IMR-90 (cell line): ENCODE measurements at regions not wholly inside any gene's neighbourhood (a gene's known extent, or its start where the extent isn't known, plus 50 kb on each side); places are given as distances from the start of the nearest gene placed in this dataset.

Experiments
- ATAC-seq: fragments of 200-7000 bp; cut with Tn5 transposase; 2 replicates; pipeline ENCODE4 v1.9.1; 2020; ENCODE audit warnings: low read depth, mild to moderate bottlenecking, moderate library complexity
- BruUV-seq: library from RNA; stranded (reverse); fragments of 400-500 nt; replicated peaks from 2 replicates; lab custom pipeline; 2021; lab: Mats Ljungman, UMichigan
- CTCF ChIA-PET: fragments of 300-600 bp; formaldehyde crosslinking; extraction: SDS; loops from one replicate; lab custom pipeline; 2021; ENCODE audit warnings: antibody characterized with exemption; lab: Yijun Ruan, JAX
- POLR2A ChIA-PET: fragments of 300-600 bp; sonication (Branson Sonifier 250); formaldehyde crosslinking; loops from one replicate; lab custom pipeline; 2022; ENCODE audit warnings: antibody characterized with exemption; ENCODE audit not compliant: unreplicated experiment; lab: Charles Lee
- DNase-seq: peaks from one replicate; pipeline ENCODE4 v3.0.0; 2013
- H2AFZ ChIP-seq: replicated peaks from 2 replicates; pipeline ENCODE3; 2013; ENCODE audit warnings: low read length, mild to moderate bottlenecking; ENCODE audit not compliant: poor library complexity
- H2AK5ac ChIP-seq: 2 replicates; pipeline ENCODE4 v1.6.1; 2013; ENCODE audit warnings: low read depth, low read length, inconsistent platforms
- H2AK9ac ChIP-seq: replicated peaks from 2 replicates; pipeline ENCODE3; 2013; ENCODE audit warnings: mild to moderate bottlenecking, low read depth, low read length, moderate library complexity; ENCODE audit not compliant: poor library complexity
- H2BK120ac ChIP-seq: 2 replicates; pipeline ENCODE4 v1.6.1; 2013; ENCODE audit warnings: low read depth, low read length, inconsistent platforms
- H2BK15ac ChIP-seq: 3 replicates; pipeline ENCODE4 v1.6.1; 2013; ENCODE audit warnings: low read depth, low read length, inconsistent platforms
- H2BK20ac ChIP-seq: 2 replicates; pipeline ENCODE4 v1.6.1; 2013; ENCODE audit warnings: low read depth, mild to moderate bottlenecking, inconsistent platforms, low read length, moderate library complexity
- H2BK5ac ChIP-seq: 2 replicates; pipeline ENCODE4 v1.6.1; 2013; ENCODE audit warnings: mild to moderate bottlenecking, low read depth, low read length, inconsistent platforms; ENCODE audit not compliant: poor library complexity, severe bottlenecking
- H3K14ac ChIP-seq: replicated peaks from 2 replicates; pipeline ENCODE4 v1.6.1; 2013; ENCODE audit warnings: low read depth, low read length, inconsistent platforms
- H3K18ac ChIP-seq: 2 replicates; pipeline ENCODE4 v1.6.1; 2013; ENCODE audit warnings: low read depth, low read length, control low read depth
- H3K23ac ChIP-seq: 2 replicates; pipeline ENCODE4 v1.6.1; 2013; ENCODE audit warnings: low read depth, low read length, inconsistent platforms
- H3K27ac ChIP-seq: 2 replicates; pipeline ENCODE4 v1.5.1; 2013; ENCODE audit warnings: mild to moderate bottlenecking, control low read depth, low read length; ENCODE audit not compliant: insufficient read depth
- H3K27me3 ChIP-seq: 2 replicates; pipeline ENCODE4 v1.6.1; 2013; ENCODE audit warnings: low read length; ENCODE audit not compliant: control insufficient read depth, insufficient read depth
- H3K36me3 ChIP-seq: 2 replicates; pipeline ENCODE4 v1.6.1; 2013; ENCODE audit warnings: low read length, mixed read lengths; ENCODE audit not compliant: control insufficient read depth, insufficient read depth
- H3K4ac ChIP-seq: 2 replicates; pipeline ENCODE4 v1.6.1; 2013; ENCODE audit warnings: low read depth, low read length, inconsistent platforms
- H3K4me1 ChIP-seq: 2 replicates; pipeline ENCODE4 v1.6.1; 2013; ENCODE audit warnings: low read length, mixed read lengths; ENCODE audit not compliant: control insufficient read depth, insufficient read depth
- H3K4me2 ChIP-seq: 2 replicates; pipeline ENCODE4 v1.6.1; 2013; ENCODE audit warnings: low read depth, mild to moderate bottlenecking, control low read depth, low read length, moderate library complexity
- H3K4me3 ChIP-seq: 2 replicates; pipeline ENCODE4 v1.5.1; 2013; ENCODE audit warnings: low read depth, mild to moderate bottlenecking, control low read depth, low read length, moderate library complexity; ENCODE audit not compliant: insufficient read depth
- H3K56ac ChIP-seq: 2 replicates; pipeline ENCODE4 v1.6.1; 2013; ENCODE audit warnings: low read length, inconsistent platforms; ENCODE audit not compliant: insufficient read depth; ENCODE audit errors: extremely low read depth
- H3K79me1 ChIP-seq, 2 experiments: 2 replicates each; pipeline ENCODE4 v1.6.1; 2013; ENCODE audit warnings: low read length in 2 of 2, inconsistent platforms in 1 of 2, low read depth in 1 of 2
- H3K9ac ChIP-seq: 2 replicates; pipeline ENCODE4 v1.6.1; 2013; ENCODE audit warnings: low read depth, low read length, control low read depth
- H3K9me1 ChIP-seq: 2 replicates; pipeline ENCODE4 v1.6.1; 2013; ENCODE audit warnings: low read length, inconsistent platforms; ENCODE audit not compliant: insufficient read depth
- H3K9me3 ChIP-seq: 2 replicates; pipeline ENCODE4 v1.6.1; 2013; ENCODE audit warnings: low read length; ENCODE audit not compliant: control insufficient read depth, insufficient read depth
- H4K20me1 ChIP-seq: 2 replicates; pipeline ENCODE4 v1.6.1; 2013; ENCODE audit warnings: low read length, inconsistent platforms; ENCODE audit not compliant: insufficient read depth
- H4K5ac ChIP-seq: 2 replicates; pipeline ENCODE4 v1.6.1; 2013; ENCODE audit warnings: mild to moderate bottlenecking, low read depth, low read length, control low read depth
- H4K8ac ChIP-seq, 2 experiments: 2 replicates each; pipeline ENCODE4 v1.6.1; 2013; ENCODE audit warnings: low read depth in 2 of 2, low read length in 2 of 2, control low read depth in 1 of 2, inconsistent platforms in 1 of 2
- H4K91ac ChIP-seq: 2 replicates; pipeline ENCODE4 v1.6.1; 2013; ENCODE audit warnings: low read depth, low read length, inconsistent platforms; ENCODE audit not compliant: insufficient read depth
- BHLHE40 ChIP-seq: fragments of 150-350 bp; IDR thresholded peaks from 2 replicates; pipeline ENCODE4 v1.6.1; 2016; ENCODE audit warnings: mild to moderate bottlenecking, low read depth, low read length
- CEBPB ChIP-seq: IDR thresholded peaks from 2 replicates; pipeline ENCODE4 v1.6.1; 2012; ENCODE audit warnings: low read depth, low read length, improper control_type of control experiment
- CHD1 ChIP-seq: IDR thresholded peaks from 2 replicates; pipeline ENCODE4 v1.6.1; 2012; ENCODE audit warnings: low read depth, low read length, improper control_type of control experiment
- FOS ChIP-seq: fragments of 150-350 bp; IDR thresholded peaks from 2 replicates; pipeline ENCODE4 v1.6.1; 2016; ENCODE audit warnings: low read depth, low read length
- MAFK ChIP-seq: IDR thresholded peaks from 2 replicates; pipeline ENCODE4 v1.6.1; 2012; ENCODE audit warnings: low read depth, low read length, improper control_type of control experiment
- MXI1 ChIP-seq: IDR thresholded peaks from 2 replicates; pipeline ENCODE4 v1.6.1; 2012; ENCODE audit warnings: low read depth, mild to moderate bottlenecking, low read length, moderate library complexity, borderline replicate concordance
- NFE2L2 ChIP-seq: fragments of 150-350 bp; IDR thresholded peaks from 2 replicates; pipeline ENCODE4 v1.6.1; 2016; ENCODE audit warnings: low read depth, mild to moderate bottlenecking, low read length
- POLR2A ChIP-seq: IDR thresholded peaks from 2 replicates; pipeline ENCODE4 v1.6.1; 2012; ENCODE audit warnings: mild to moderate bottlenecking, low read depth, low read length
- RCOR1 ChIP-seq: IDR thresholded peaks from 2 replicates; pipeline ENCODE4 v1.6.1; 2012; ENCODE audit warnings: mild to moderate bottlenecking, low read length, improper control_type of control experiment; ENCODE audit not compliant: insufficient replicate concordance
- RFX5 ChIP-seq: IDR thresholded peaks from 2 replicates; pipeline ENCODE4 v1.8.0; 2012; ENCODE audit warnings: low read depth, mild to moderate bottlenecking, low read length, moderate library complexity
- SMC3 ChIP-seq: fragments of 150-350 bp; IDR thresholded peaks from 2 replicates; pipeline ENCODE4 v1.6.1; 2016; ENCODE audit warnings: low read depth, mild to moderate bottlenecking, antibody characterized with exemption, low read length, moderate library complexity
- WGBS, 2 experiments: methylation state at CpG; one replicate each; pipeline versions ENCODE4 v1.1.5 to v1.1.7; 2013; ENCODE audit warnings: missing lambda C conversion rate in 2 of 2; ENCODE audit not compliant: insufficient read length in 1 of 2; ENCODE audit errors: extremely low coverage in 2 of 2; 5-methylcytosine and 5-hydroxymethylcytosine counted together
- dilution Hi-C: fragments of 300-500 bp; cut with HindIII; formaldehyde crosslinking; loops from one replicate; pipeline ENCODE4 v1.14.3; 2018; ENCODE audit warnings: low sequenced_read_pairs; ENCODE audit not compliant: unreplicated experiment
- in situ Hi-C: fragments of 300-500 bp; cut with MboI; formaldehyde crosslinking; loops from 3 replicates; pipeline ENCODE4 v1.14.3; 2019; ENCODE audit warnings: low sequenced_read_pairs, inconsistent platforms, mixed read lengths
- intact Hi-C: fragments of 100-400 bp; cut with micrococcal nuclease; formaldehyde crosslinking; loops from 2 replicates; pipeline ENCODE4 v1.10.0; 2022
- TF ChIP-seq, protein P1 (sequence below): fragments of 150-350 bp; IDR thresholded peaks from 2 replicates; pipeline ENCODE4 v1.6.1; 2016; ENCODE audit warnings: low read depth, mild to moderate bottlenecking, low read length, moderate library complexity, borderline replicate concordance
- TF ChIP-seq, protein P2 (sequence below): fragments of 150-350 bp; IDR thresholded peaks from 2 replicates; pipeline ENCODE4 v1.6.1; 2017; ENCODE audit warnings: mild to moderate bottlenecking, antibody characterized with exemption, low read length, low read depth
- TF ChIP-seq, protein P3 (sequence below): conservative IDR thresholded peaks from 2 replicates; pipeline ENCODE4 v1.5.1; 2012; ENCODE audit warnings: mild to moderate bottlenecking, low read depth, low read length, improper control_type of control experiment

DNA sequence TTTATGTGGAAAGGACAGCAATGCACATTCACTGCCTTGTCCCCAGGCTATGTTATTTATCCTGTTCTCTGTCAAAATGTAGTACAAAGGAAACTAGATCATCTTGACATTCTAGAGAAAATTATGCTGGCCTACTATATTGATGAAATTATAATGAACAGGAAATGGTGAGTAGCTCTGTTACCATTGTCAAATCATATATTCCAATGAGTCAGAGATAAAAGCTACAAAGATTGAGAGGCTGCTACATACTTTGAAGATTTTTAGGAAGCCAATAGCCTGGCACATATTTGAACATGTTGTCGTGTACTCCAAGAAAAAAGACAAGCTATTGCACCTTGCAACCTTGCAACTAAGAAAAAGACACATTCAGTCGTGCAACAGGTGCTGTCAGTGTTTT lies 52.7 kb upstream of the TET2 start:
- Histone ChIP-seq H3K14ac (no peak overlapping the region), H3K9me1 (no peaks in the 10 kb centered on the region), H2AK9ac (no peak overlapping the region), H2BK20ac (no peak overlapping the region), H2AK5ac (no peak overlapping the region), H3K23ac (no peak overlapping the region), H4K8ac (no peak overlapping the region), H3K4me3 (no peak overlapping the region), H4K5ac (no peak overlapping the region), H3K56ac (no peak overlapping the region), H2BK5ac (no peak overlapping the region), H2BK120ac (no peak overlapping the region), H3K9me3 (no peaks in the 10 kb centered on the region), H3K4me1 (peaks cover 3% of the 10 kb centered on the region; the same call in 1 of the 2 replicates), H3K18ac (no peak overlapping the region), H3K79me1 (no peaks in the 10 kb centered on the region), H3K27me3 (no peaks in the 10 kb centered on the region), H3K4ac (no peak overlapping the region), H2BK15ac (no peak overlapping the region), H4K20me1 (no peaks in the 10 kb centered on the region), H3K9ac (no peak overlapping the region), H4K91ac (no peak overlapping the region), H2AFZ (no peak overlapping the region), H3K4me2 (no peak overlapping the region), H3K27ac (no peak overlapping the region), H3K36me3 (no peaks in the 10 kb centered on the region)
- ATAC-seq (no peak), DNase-seq (peak; percentile 6)
- POLR2A ChIA-PET: no interaction called here
- TF ChIP-seq CHD1: no peak
- no peak for TF ChIP-seq FOS
- TF ChIP-seq RFX5: no peak
- TF ChIP-seq, protein P1, sequence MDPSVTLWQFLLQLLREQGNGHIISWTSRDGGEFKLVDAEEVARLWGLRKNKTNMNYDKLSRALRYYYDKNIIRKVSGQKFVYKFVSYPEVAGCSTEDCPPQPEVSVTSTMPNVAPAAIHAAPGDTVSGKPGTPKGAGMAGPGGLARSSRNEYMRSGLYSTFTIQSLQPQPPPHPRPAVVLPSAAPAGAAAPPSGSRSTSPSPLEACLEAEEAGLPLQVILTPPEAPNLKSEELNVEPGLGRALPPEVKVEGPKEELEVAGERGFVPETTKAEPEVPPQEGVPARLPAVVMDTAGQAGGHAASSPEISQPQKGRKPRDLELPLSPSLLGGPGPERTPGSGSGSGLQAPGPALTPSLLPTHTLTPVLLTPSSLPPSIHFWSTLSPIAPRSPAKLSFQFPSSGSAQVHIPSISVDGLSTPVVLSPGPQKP: no peak
- no peak for TF ChIP-seq CEBPB
- no peak for TF ChIP-seq MXI1
- TF ChIP-seq, protein P2, sequence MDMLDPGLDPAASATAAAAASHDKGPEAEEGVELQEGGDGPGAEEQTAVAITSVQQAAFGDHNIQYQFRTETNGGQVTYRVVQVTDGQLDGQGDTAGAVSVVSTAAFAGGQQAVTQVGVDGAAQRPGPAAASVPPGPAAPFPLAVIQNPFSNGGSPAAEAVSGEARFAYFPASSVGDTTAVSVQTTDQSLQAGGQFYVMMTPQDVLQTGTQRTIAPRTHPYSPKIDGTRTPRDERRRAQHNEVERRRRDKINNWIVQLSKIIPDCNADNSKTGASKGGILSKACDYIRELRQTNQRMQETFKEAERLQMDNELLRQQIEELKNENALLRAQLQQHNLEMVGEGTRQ: no peak
- TF ChIP-seq SMC3: no peak
- no peak for TF ChIP-seq POLR2A
- TF ChIP-seq BHLHE40: no peak
- no peak for TF ChIP-seq NFE2L2
- TF ChIP-seq, protein P3, sequence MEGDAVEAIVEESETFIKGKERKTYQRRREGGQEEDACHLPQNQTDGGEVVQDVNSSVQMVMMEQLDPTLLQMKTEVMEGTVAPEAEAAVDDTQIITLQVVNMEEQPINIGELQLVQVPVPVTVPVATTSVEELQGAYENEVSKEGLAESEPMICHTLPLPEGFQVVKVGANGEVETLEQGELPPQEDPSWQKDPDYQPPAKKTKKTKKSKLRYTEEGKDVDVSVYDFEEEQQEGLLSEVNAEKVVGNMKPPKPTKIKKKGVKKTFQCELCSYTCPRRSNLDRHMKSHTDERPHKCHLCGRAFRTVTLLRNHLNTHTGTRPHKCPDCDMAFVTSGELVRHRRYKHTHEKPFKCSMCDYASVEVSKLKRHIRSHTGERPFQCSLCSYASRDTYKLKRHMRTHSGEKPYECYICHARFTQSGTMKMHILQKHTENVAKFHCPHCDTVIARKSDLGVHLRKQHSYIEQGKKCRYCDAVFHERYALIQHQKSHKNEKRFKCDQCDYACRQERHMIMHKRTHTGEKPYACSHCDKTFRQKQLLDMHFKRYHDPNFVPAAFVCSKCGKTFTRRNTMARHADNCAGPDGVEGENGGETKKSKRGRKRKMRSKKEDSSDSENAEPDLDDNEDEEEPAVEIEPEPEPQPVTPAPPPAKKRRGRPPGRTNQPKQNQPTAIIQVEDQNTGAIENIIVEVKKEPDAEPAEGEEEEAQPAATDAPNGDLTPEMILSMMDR: no peak
- no peak for TF ChIP-seq MAFK
- TF ChIP-seq RCOR1: no peak
- CTCF ChIA-PET: interaction anchor here (0.7 to 1.3 kb wide), 2 partner anchors 69 to 955 kb away, joined by 3 read pairs; no protein-coding TSS in a partner anchor
- in situ Hi-C loops: no loop called here
- no TSS peak for BruUV-seq
- intact Hi-C loops: no loop called here
- dilution Hi-C loops: no loop called here
- no CpG with 5 or more reads among the region's 2 CpGs for WGBS, 2 experiments
